GM23338 (cell line): ENCODE measurements at regions not wholly inside any gene's neighbourhood (a gene's known extent, or its start where the extent isn't known, plus 50 kb on each side); places are given as distances from the start of the nearest gene placed in this dataset.

Source experiments
- ATAC-seq: fragments of 200-7000 bp; cut with Tn5 transposase; 3 replicates; pipeline ENCODE4 v1.9.1; 2020
- DNase-seq: peaks from one replicate; pipeline ENCODE4 v3.0.0-alpha.2; 2015; ENCODE audit warnings: low spot score
- H2AFZ ChIP-seq: fragments of 200-600 bp; sonication (generic); 2 replicates; pipeline ENCODE4 v1.8.0; 2016; ENCODE audit warnings: antibody characterized with exemption, mild to moderate bottlenecking, moderate library complexity
- H3F3A ChIP-seq: fragments of 200-600 bp; sonication (generic); replicated peaks from 2 replicates; pipeline ENCODE4 v1.8.0; 2017; ENCODE audit warnings: antibody characterized with exemption, mixed run types, low read depth
- H3K27ac ChIP-seq: fragments of 200-600 bp; sonication (generic); 2 replicates; pipeline ENCODE4 v1.6.1; 2016; ENCODE audit warnings: low read depth
- H3K27me3 ChIP-seq: fragments of 200-600 bp; sonication (generic); 2 replicates; pipeline ENCODE4 v1.8.0; 2016; ENCODE audit warnings: mild to moderate bottlenecking, mixed run types, moderate library complexity; ENCODE audit not compliant: insufficient read depth
- H3K36me3 ChIP-seq: fragments of 200-600 bp; sonication (generic); 2 replicates; pipeline ENCODE4 v1.8.0; 2016; ENCODE audit warnings: mild to moderate bottlenecking; ENCODE audit not compliant: insufficient read depth
- H3K4me1 ChIP-seq: fragments of 200-600 bp; sonication (generic); 2 replicates; pipeline ENCODE4 v1.8.0; 2016; ENCODE audit warnings: mild to moderate bottlenecking, moderate library complexity; ENCODE audit not compliant: insufficient read depth
- H3K4me2 ChIP-seq: fragments of 200-600 bp; sonication (generic); 2 replicates; pipeline ENCODE4 v1.7.1; 2017; ENCODE audit warnings: mixed run types
- H3K4me3 ChIP-seq: fragments of 200-600 bp; sonication (generic); 2 replicates; pipeline ENCODE4 v1.6.1; 2016; ENCODE audit warnings: mixed run types
- H3K79me2 ChIP-seq: fragments of 200-600 bp; sonication (generic); replicated peaks from 2 replicates; pipeline ENCODE4 v1.8.0; 2017; ENCODE audit warnings: mild to moderate bottlenecking; ENCODE audit not compliant: insufficient read depth
- H3K9me2 ChIP-seq: fragments of 200-600 bp; sonication (generic); 2 replicates; pipeline ENCODE4 v1.8.0; 2017; ENCODE audit not compliant: insufficient read depth
- H4K20me1 ChIP-seq: fragments of 200-600 bp; sonication (generic); replicated peaks from 2 replicates; pipeline ENCODE4 v1.8.0; 2017; ENCODE audit warnings: mild to moderate bottlenecking; ENCODE audit not compliant: insufficient read depth
- H3K27ac Mint-ChIP-seq: 2 replicates; pipeline ENCODE4 v1.8.0; 2020; ENCODE audit warnings: inconsistent platforms, mild to moderate bottlenecking, moderate library complexity, mixed read lengths
- H3K27me3 Mint-ChIP-seq: 3 replicates; pipeline ENCODE4 v1.8.0; 2022; ENCODE audit warnings: low read depth, mild to moderate bottlenecking, moderate library complexity, mixed read lengths, inconsistent platforms; ENCODE audit not compliant: insufficient read depth, poor library complexity
- H3K36me3 Mint-ChIP-seq: 3 replicates; pipeline ENCODE4 v1.8.0; 2021; ENCODE audit warnings: low read depth, mild to moderate bottlenecking, inconsistent platforms, moderate library complexity, mixed read lengths
- H3K4me1 Mint-ChIP-seq: 3 replicates; pipeline ENCODE4 v1.8.0; 2020; ENCODE audit warnings: mild to moderate bottlenecking, inconsistent platforms, mixed read lengths
- H3K4me3 Mint-ChIP-seq: 3 replicates; pipeline ENCODE4 v1.8.0; 2021; ENCODE audit warnings: moderate library complexity, mild to moderate bottlenecking, inconsistent platforms, mixed read lengths
- H3K9me3 Mint-ChIP-seq: 3 replicates; pipeline ENCODE4 v1.8.0; 2020; ENCODE audit warnings: moderate library complexity, mild to moderate bottlenecking, inconsistent platforms, mixed read lengths
- CREB1 ChIP-seq: fragments of 250-450 bp; sonication (Bioruptor Pico); IDR thresholded peaks from 2 replicates; pipeline ENCODE4 v1.5.0; 2020; ENCODE audit warnings: low read depth, mild to moderate bottlenecking, moderate library complexity
- CTCF ChIP-seq, 2 experiments: fragments of 200-600 bp in 1 of 2; sonication (generic) in 1 of 2; conservative IDR thresholded peaks; 2 replicates each; pipeline versions ENCODE4 v1.5.1 to v1.6.1; 2016 to 2017; ENCODE audit warnings: antibody characterized with exemption in 2 of 2, low read depth in 2 of 2, mild to moderate bottlenecking in 2 of 2, moderate library complexity in 1 of 2
- ETS1 ChIP-seq: IDR thresholded peaks from 2 replicates; pipeline ENCODE4 v1.6.1; 2016; ENCODE audit warnings: antibody characterized with exemption
- EZH2 ChIP-seq: fragments of 200-600 bp; sonication (generic); IDR thresholded peaks from one replicate; pipeline ENCODE4 v1.8.0; 2017; ENCODE audit warnings: antibody characterized with exemption, mild to moderate bottlenecking, low read depth; ENCODE audit not compliant: unreplicated experiment
- EZH2phosphoT487 ChIP-seq: fragments of 200-600 bp; sonication (generic); IDR thresholded peaks from one replicate; pipeline ENCODE4 v1.8.1; 2018; ENCODE audit warnings: antibody characterized with exemption; ENCODE audit not compliant: unreplicated experiment
- JUNB ChIP-seq: IDR thresholded peaks from one replicate; pipeline ENCODE4 v1.6.1; 2016; ENCODE audit warnings: antibody characterized with exemption; ENCODE audit not compliant: unreplicated experiment
- NANOG ChIP-seq: IDR thresholded peaks from 2 replicates; pipeline ENCODE4 v1.6.1; 2016; ENCODE audit warnings: antibody characterized with exemption, borderline replicate concordance
- POLR2AphosphoS5 ChIP-seq: IDR thresholded peaks from 2 replicates; pipeline ENCODE4 v1.6.1; 2016; ENCODE audit warnings: antibody characterized with exemption, low read depth
- REST ChIP-seq: IDR thresholded peaks from one replicate; pipeline ENCODE4 v1.6.1; 2018; ENCODE audit warnings: antibody characterized with exemption; ENCODE audit not compliant: unreplicated experiment
- STAT1 ChIP-seq: IDR thresholded peaks from one replicate; pipeline ENCODE4 v1.6.1; 2016; ENCODE audit warnings: antibody characterized with exemption; ENCODE audit not compliant: unreplicated experiment
- ZNF114 ChIP-seq: fragments of 250-450 bp; sonication (Bioruptor Pico); IDR thresholded peaks from 2 replicates; pipeline ENCODE4 v1.5.0; 2020; ENCODE audit warnings: mild to moderate bottlenecking, moderate library complexity
- ZNF331 ChIP-seq: fragments of 250-450 bp; sonication (Bioruptor Pico); IDR thresholded peaks from 2 replicates; pipeline ENCODE4 v1.5.0; 2020; ENCODE audit warnings: low read depth, mild to moderate bottlenecking, moderate library complexity
- ZNF462 ChIP-seq: fragments of 250-450 bp; sonication (Bioruptor Pico); IDR thresholded peaks from 2 replicates; pipeline ENCODE4 v1.5.0; 2020; ENCODE audit warnings: mild to moderate bottlenecking, moderate library complexity

- Histone ChIP-seq H3K4me1 (no peaks in the 10 kb centered on the region), H4K20me1 (no peaks in the 10 kb centered on the region), H3K27ac (no peak overlapping the region), H3K9me2 (no peaks in the 10 kb centered on the region; the same call in 1 of the 2 replicates), H2AFZ (no peak overlapping the region), H3K4me3 (no peak overlapping the region), H3K27me3 (no peaks in the 10 kb centered on the region), H3K79me2 (no peaks in the 10 kb centered on the region), H3F3A (no peaks in the 10 kb centered on the region), H3K36me3 (no peaks in the 10 kb centered on the region; the same call in 1 of the 2 replicates), H3K4me2 (no peak overlapping the region)
- ATAC-seq (no peak), DNase-seq (no peak)
- Mint-ChIP-seq H3K9me3 (no peaks in the 10 kb centered on the region; the same call in 2 of the 3 replicates), H3K27me3 (no peaks in the 10 kb centered on the region), H3K4me1 (no peaks in the 10 kb centered on the region), H3K36me3 (no peaks in the 10 kb centered on the region), H3K27ac (no peak overlapping the region), H3K4me3 (no peak overlapping the region)
- no peak for TF ChIP-seq ZNF114 (CRISPR knock-in tag)
- TF ChIP-seq ZNF462 (CRISPR knock-in tag), result no peak
- no peak for TF ChIP-seq STAT1
- no peak for TF ChIP-seq ZNF331 (CRISPR knock-in tag)
- no peak for TF ChIP-seq NANOG
- no peak for TF ChIP-seq JUNB
- TF ChIP-seq EZH2, result no peak
- TF ChIP-seq CTCF (conservative IDR thresholded peaks at IDR 0.05; ENCODE audit: low read depth in 2 of 2), result no peak
- no peak for TF ChIP-seq CREB1 (CRISPR knock-in tag)
- TF ChIP-seq POLR2AphosphoS5, result no peak
- no peak for TF ChIP-seq ETS1
- TF ChIP-seq EZH2phosphoT487, result no peak
- no peak for TF ChIP-seq REST
Measured at GRCh38 chr12:17388679-17389078, 701.3 kb downstream of the RERGL start.
